ENCODE measurements at regions not wholly inside any gene's neighbourhood (a gene's known extent, or its start where the extent isn't known, plus 50 kb on each side); places are given as distances from the start of the nearest gene placed in this dataset.

DNA sequence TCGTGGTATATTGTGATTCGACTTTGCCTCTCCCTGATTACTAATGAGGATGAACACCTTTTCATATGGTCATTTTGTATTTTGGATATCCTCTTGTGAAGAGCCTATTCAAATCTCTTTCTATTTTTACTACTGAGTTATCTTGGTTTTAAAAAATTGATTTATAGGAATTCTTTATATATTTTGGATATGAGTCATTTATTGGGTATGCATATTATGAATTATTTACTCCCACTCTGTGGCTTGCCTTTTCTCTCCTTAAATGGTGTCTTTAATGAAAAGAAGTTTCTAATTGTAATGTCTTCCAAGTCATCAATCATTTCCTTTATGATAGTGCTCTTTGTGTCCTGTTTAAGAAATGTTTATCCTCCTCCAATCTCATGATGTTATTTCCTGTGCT lies 191.5 kb upstream of the DPH6 start:
- CTCF ChIA-PET (ENCODE audit: low intra/inter-chr PET ratio), result interaction anchor here (0.5 kb wide), 1 partner anchor 259 kb away, joined by 4 read pairs; no protein-coding TSS in a partner anchor
- no peak overlapping the region for H3K27ac ChIP-seq (ENCODE audit: extremely low read depth, low read depth, low read length)
- intact Hi-C loops (cut with micrococcal nuclease) (no loop called here), in situ Hi-C loops (cut with MboI) (no loop called here)
- H3K4me3 ChIP-seq, result no peak overlapping the region
- H3K79me2 ChIP-seq (ENCODE audit: control insufficient read depth, insufficient read depth, low read length), result no peaks in the 10 kb centered on the region
- H4K20me1 ChIP-seq (replicated peaks; ENCODE audit: control insufficient read depth, insufficient read depth, low read length), result no peaks in the 10 kb centered on the region
- BruUV-seq (replicated peaks), result no TSS peak
- no peaks in the 10 kb centered on the region for H3K9me3 ChIP-seq (replicated peaks; ENCODE audit: control insufficient read depth, insufficient read depth, low read depth, low read length)
- FAIRE-seq, result no peak
- no peaks in the 10 kb centered on the region for H3K9me1 ChIP-seq (ENCODE audit: control insufficient read depth, insufficient read depth, low read length)
- H3K4me1 ChIP-seq (replicated peaks in 1 of 2; ENCODE audit: control insufficient read depth in 2 of 2, insufficient read depth in 2 of 2, low read length in 2 of 2), result no peaks in the 10 kb centered on the region; a peak in 1 of 5 replicates
- no peak for ATAC-seq
- no peaks in the 10 kb centered on the region for H3K27me3 ChIP-seq (ENCODE audit: control insufficient read depth in 2 of 2, insufficient read depth in 2 of 2, low read length in 2 of 2)
- WGBS (ENCODE audit: insufficient coverage, low coverage, missing lambda C conversion rate), result 30% methylated on average over 2 of the region's 2 CpGs
- no peaks in the 10 kb centered on the region for H3K36me3 ChIP-seq (ENCODE audit: control insufficient read depth, insufficient read depth, low read length)
- POLR2A ChIA-PET, result interaction anchor here (1.4 kb wide), 1 partner anchor 14 kb away, joined by 4 read pairs; no protein-coding TSS in a partner anchor
- no peak for DNase-seq (ENCODE audit: extremely low read depth in 1 of 4, low spot score in 3 of 4)
- H3K9ac ChIP-seq (ENCODE audit: insufficient read depth in 1 of 2, low read depth in 2 of 2, low read length in 2 of 2), result no peak overlapping the region
- no peak overlapping the region for H2AFZ ChIP-seq (ENCODE audit: low read depth, low read length)
- TF ChIP-seq RBM25 (IDR thresholded peaks at IDR 0.05; ENCODE audit: low read depth, low read length, severe bottlenecking), result no peak
- TF ChIP-seq HNRNPH1 (optimal IDR thresholded peaks at IDR 0.05; ENCODE audit: low read depth, low read length), result no peak
- no peak for TF ChIP-seq ATF1 (CRISPR knock-in tag; IDR thresholded peaks at IDR 0.05)
- no peak for TF ChIP-seq ATF1 (tag; IDR thresholded peaks at IDR 0.05)
- no peak for TF ChIP-seq BACH1 (tag; IDR thresholded peaks at IDR 0.05)
- TF ChIP-seq ZNF778 (CRISPR knock-in tag; IDR thresholded peaks at IDR 0.05), result no peak
- no peak for TF ChIP-seq FOXK2 (conservative IDR thresholded peaks at IDR 0.05 in 1 of 2, IDR thresholded peaks at IDR 0.05 in 1 of 2; ENCODE audit: low read depth in 2 of 2)
- no peak for TF ChIP-seq RAD21 (CRISPR knock-in tag; conservative IDR thresholded peaks at IDR 0.05 in 1 of 2, IDR thresholded peaks at IDR 0.05 in 1 of 2)
- no peak for TF ChIP-seq ZNF444 (CRISPR knock-in tag; IDR thresholded peaks at IDR 0.05)
- TF ChIP-seq, protein P1, sequence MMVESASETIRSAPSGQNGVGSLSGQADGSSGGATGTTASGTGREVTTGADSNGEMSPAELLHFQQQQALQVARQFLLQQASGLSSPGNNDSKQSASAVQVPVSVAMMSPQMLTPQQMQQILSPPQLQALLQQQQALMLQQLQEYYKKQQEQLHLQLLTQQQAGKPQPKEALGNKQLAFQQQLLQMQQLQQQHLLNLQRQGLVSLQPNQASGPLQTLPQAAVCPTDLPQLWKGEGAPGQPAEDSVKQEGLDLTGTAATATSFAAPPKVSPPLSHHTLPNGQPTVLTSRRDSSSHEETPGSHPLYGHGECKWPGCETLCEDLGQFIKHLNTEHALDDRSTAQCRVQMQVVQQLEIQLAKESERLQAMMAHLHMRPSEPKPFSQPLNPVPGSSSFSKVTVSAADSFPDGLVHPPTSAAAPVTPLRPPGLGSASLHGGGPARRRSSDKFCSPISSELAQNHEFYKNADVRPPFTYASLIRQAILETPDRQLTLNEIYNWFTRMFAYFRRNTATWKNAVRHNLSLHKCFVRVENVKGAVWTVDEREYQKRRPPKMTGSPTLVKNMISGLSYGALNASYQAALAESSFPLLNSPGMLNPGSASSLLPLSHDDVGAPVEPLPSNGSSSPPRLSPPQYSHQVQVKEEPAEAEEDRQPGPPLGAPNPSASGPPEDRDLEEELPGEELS (CRISPR knock-in tag; IDR thresholded peaks at IDR 0.05; ENCODE audit: borderline replicate concordance), result no peak
- TF ChIP-seq, protein P2, sequence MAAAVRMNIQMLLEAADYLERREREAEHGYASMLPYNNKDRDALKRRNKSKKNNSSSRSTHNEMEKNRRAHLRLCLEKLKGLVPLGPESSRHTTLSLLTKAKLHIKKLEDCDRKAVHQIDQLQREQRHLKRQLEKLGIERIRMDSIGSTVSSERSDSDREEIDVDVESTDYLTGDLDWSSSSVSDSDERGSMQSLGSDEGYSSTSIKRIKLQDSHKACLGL (CRISPR knock-in tag; IDR thresholded peaks at IDR 0.05; ENCODE audit: borderline replicate concordance, poor library complexity, severe bottlenecking), result no peak
- TF ChIP-seq, protein P3, sequence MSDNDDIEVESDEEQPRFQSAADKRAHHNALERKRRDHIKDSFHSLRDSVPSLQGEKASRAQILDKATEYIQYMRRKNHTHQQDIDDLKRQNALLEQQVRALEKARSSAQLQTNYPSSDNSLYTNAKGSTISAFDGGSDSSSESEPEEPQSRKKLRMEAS (CRISPR knock-in tag; IDR thresholded peaks at IDR 0.05), result no peak
- TF ChIP-seq, protein P4, sequence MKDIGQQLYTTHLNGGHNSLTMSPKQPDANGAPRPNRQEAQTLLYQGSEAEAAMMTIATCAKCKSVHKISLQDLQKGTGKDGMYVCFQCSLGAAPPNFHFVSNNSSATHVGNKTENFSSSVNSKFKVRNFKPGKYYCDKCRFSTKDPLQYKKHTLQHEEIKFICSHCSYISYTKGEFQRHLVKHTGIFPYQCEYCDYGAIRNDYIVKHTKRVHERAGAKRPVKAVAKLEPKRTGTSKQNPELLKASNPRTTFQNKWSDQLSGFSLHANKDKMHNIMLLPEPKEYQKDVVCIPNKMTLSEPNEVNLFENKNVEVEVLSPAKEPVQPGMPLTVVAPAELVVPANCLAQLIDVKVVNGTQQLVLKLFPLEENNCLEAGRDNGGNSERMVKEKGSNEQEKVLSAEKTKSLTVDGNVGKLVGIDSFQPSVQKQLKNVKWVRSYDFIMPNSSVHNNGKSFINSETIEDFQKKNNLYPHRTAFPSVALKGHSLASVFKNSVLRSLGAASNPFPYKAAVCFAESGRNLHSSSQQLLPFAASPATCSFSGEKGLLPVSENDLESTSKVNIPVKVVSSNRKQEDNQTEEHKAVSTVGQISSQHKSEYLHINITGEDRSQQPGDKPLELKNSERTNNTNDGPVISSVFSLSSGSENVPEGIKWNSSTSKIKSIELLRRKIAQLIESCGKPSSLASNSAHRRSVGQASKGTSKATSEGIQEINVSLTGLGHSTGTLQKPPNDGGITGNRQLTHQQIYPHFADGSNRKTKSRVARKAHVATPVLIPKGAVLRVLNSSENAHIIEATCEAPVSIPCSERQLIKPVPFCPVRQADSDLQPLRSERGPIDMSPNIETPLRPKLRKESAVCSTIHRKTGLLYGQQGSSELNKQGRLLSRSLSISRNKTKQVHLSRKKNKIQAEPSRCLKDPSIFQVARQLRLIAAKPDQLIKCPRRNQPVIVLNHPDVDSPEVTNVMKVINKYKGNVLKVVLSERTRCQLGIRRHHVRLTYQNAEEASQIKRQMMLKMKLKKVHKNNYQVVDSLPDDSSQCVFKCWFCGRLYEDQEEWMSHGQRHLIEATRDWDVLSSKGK (CRISPR knock-in tag; IDR thresholded peaks at IDR 0.05), result no peak
- no peak for TF ChIP-seq TRIM24 (IDR thresholded peaks at IDR 0.05)
- TF ChIP-seq ZNF668 (CRISPR knock-in tag; IDR thresholded peaks at IDR 0.05), result no peak
- TF ChIP-seq PHTF2 (CRISPR knock-in tag; IDR thresholded peaks at IDR 0.05), result no peak
- no peak overlapping the region for H3K4me2 ChIP-seq (ENCODE audit: insufficient read depth, low read length)
